GM20431 (cell line): ENCODE measurements at regions not wholly inside any gene's neighbourhood (a gene's known extent, or its start where the extent isn't known, plus 50 kb on each side); places are given as distances from the start of the nearest gene placed in this dataset.
"Not testable (repeated sequence)": the region's sequence is repeated elsewhere in the genome, so short reads cannot be mapped to it uniquely, and the experiment has no call there.

Experiments
- in situ Hi-C: fragments of 300-500 bp; cut with MseI, MboI; formaldehyde crosslinking; loops from one replicate; pipeline ENCODE4 v1.15.0; 2020; ENCODE audit warnings: low sequenced_read_pairs; ENCODE audit not compliant: unreplicated experiment

DNA sequence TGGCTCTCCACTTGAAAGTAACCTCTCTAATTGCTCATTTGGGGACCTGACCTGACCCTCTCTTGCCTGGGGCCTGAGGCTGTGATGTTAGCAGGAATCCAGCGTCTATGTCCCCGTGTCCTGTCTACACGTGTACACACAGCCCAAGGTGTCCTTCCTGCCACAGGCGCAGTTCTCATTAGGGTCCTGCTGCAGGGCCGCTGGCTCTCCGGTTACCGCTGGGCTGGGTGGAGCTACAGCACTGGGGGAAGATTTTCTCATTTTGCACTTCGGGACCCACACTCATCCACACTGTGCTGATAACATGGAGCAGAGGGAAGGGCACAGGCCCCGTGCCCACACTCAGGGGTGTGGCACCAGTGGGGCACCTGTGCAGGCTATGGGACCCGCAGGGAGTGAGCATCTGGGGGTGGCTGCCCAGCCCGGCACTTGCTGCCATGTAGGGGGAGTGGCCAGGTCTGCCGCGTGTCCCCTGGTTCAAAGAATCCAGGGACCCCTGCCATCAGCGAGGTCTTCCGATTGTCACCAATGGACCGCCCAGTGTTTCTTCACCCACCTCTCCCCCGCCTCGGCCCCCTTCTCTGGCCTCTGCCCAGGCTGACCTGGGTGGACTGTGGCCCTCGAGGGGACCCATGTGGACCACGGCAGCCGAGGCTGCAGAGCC is 98.7 kb upstream of the SFSWAP start:
- in situ Hi-C loops, result no loop called here

DNA sequence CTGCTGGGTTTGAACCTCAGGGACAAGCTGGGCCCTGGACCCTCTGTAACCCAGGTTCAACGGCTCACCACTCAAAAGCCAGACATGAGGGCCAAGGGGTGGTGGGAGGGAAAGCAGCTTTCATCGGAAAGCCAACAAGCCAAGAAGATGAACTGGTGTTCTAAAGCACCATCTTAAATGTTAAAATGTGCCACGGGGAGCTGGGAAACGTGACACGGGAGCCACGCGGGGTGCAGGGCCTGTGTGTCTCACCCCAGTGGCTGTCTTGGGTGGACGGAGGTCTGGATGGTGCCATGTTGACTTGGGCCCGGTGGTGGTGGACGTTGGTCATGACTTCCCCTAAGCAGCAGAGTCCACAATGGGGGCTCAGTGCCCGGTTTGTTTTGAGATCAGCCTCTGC is 97.7 kb upstream of the SFSWAP start:
- in situ Hi-C loops, result no loop called here

DNA sequence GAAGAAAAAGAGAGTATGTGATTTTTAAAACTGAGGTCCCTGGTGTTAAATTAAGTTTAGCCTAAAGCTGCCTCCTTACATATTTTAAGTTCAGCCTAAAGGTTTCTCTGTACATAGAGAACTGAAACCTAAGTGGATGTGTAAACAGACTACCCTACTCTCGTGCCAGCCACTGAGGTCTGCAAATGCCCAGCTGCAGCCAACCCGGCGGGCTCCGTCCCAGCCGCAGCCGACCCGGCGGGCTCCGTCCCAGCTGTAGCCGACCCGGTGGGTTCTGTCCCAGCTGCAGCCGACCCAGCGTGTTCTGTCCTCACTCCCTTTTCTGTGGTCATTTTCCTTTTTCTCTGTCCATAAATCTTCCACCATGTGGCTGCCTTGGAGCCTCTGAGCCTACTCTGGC is 97.2 kb upstream of the SFSWAP start:
- in situ Hi-C loops, result no loop called here

DNA sequence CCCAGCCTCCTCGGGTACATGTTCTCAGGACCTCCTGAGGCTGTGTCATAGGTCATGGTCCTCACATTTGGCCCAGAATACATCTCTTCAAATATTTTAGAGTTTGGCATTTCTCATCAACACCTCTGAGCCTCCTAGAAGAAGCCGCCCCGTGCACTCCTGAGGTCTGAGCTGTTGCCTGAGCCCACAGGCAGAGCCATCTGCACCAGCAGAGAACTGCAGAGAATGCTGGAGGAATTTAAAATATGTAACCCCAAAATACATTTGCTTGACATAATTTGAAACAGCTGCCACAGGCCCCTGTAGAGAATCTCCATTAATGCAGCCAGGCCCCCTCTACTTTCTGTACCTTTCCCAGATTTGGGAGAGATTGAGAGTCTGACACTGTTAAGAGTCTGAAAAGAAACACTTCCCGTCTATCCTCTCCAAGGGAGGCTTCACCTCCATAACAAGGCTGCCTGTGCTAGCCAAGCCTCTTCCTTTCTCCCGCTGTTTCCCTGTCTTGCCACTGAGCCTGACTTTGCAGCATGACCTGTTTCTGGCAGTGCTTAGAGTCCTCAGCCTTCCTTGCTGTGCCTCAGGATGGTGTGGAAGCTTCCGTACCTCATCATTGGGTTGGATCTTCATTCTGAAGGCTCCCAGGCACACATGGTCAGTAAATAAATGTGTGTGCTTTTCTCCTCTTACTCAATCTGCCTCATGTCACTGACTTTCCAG is 95.4 kb upstream of the SFSWAP start:
- in situ Hi-C loops, result no loop called here

DNA sequence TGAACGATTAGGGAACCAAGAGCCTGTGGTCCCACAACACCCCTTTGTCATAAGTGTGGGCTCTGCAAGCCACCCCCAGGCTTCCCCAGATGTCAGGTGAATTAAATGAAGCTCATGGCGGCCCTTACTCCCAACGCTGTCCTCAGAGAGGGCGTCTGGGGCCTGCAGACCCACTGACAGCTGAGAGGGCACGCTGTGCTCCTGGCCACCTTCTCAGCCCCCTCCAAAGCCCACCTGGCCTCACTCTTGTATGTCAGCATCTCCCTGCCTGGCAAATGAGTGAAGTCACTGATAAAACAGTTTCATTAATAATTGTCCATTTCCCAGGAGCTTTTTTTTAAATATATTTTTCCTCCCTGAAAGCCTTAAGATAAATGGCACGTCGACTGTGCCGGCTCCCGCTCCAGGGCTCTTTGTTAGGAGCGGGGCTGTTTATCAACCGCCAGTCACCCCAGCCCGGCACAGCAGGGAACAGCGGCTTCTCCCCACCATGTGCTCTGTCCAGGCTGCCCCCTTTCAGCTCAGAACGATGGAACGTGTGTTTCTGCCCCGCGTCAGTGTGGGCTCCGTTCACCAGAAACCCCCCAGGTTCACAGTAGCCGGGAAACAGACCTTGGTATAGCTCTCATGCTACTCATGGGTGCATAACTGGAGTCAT is 94.7 kb upstream of the SFSWAP start:
- in situ Hi-C loops, result no loop called here

DNA sequence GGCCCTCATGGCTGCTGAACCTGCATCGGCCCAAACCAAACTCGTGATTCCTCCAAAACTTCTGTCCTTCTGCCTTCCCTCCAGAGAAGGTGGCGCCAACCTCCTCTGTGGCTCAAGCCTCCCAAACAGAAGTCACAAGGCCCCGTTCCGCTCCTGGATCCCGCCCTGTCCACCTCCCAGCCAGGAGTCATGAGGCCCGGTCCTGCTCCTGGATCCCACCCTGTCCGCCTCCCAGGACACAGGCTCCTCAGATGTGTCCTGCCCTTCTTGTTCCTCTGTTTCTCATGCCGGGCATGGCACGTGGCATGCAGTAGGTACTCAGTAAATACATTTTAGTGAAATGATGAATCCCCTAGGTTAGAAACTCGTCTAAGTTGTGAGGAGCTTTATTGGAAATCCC is 94.2 kb upstream of the SFSWAP start:
- in situ Hi-C loops, result no loop called here

DNA sequence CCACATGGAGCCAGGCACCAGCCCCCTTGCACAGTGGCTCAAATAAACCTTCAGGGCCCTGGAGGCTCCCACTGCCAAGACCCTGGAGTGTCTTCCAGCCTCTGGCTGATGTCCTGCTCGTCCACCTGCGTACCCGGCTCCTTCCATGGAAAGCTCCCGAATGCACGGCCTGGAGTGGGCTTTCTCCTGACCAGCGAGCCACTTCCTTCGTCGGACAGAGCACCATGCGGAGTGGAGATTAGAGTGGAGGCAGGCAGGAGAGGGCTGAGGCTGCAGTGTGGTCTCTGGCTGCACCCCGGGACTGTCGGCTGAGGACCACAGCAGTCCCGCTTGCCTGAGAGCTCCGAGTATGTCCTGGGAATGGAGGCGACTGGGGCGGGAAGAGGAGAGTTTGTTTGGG is 93.7 kb upstream of the SFSWAP start:
- in situ Hi-C loops, result no loop called here

DNA sequence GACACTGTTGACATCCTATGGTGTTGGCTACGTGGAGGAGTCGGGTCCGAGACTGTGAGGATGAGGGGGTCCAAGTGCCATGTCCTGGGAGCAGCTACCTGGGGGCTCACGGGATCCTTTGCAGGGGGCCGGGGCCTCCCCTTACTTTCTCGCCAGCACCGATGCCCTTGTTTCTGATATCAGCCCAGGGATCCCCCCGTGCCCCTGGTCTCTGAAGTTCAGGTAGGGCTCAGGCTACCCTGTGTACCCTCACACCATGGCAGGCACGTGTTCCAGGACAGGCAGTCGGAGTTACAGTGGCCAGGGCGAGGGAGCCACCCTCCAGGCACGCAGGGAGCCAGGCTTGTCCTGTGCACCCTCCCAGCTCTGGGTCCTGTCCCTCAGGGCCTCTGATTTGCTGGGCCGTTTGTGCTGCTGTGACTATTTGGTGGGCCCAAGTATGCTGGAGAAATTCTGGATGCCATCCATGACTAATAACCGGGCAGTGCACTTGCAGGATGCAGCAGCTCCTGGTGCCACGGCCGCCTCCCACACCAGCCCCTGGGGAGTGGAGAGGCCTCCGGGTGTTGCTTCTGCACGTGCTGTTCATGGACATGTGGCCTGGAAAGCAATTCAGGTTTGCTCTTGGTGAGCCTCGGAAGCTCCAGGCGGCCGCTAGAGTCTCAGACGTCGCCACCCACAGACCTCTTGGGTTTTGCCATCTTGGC is 93.1 kb upstream of the SFSWAP start:
- in situ Hi-C loops, result no loop called here

DNA sequence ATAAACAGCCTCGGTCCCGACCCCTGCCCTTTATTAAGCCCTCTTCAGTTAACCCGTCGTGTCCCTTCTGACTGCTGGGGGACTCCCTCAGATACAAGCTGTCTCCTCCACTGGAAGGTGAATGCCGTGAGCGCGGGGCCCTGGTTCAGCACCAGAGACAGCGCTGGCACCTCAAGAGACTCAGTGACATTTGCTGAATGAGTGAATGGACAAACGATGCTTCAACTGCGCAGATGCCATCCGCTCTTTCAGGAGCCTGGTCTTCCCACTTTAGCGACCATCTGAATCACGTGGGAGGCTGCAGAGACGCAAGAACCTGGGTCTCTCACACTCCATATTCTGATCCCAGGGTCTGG is 92.6 kb upstream of the SFSWAP start:
- in situ Hi-C loops, result no loop called here

DNA sequence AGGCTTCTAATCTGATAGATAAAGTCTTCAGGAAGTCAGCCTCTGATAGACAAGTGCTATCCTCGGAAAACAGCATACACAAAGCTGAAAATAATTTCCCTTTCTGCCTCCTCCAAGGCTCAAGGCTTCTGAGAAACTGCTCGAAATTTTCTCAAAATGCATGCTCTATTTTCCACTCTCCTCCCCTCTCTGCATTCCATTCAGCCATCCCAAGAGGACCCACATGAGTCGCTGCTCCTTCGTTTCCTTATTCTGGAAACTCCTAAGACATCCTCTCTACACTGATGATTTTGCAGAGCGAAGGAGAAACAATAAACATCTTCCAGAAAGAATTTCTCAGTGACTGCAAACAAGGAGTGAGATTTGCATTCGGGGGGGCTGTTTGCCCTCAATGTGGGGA is 92.2 kb upstream of the SFSWAP start:
- in situ Hi-C loops, result no loop called here

DNA sequence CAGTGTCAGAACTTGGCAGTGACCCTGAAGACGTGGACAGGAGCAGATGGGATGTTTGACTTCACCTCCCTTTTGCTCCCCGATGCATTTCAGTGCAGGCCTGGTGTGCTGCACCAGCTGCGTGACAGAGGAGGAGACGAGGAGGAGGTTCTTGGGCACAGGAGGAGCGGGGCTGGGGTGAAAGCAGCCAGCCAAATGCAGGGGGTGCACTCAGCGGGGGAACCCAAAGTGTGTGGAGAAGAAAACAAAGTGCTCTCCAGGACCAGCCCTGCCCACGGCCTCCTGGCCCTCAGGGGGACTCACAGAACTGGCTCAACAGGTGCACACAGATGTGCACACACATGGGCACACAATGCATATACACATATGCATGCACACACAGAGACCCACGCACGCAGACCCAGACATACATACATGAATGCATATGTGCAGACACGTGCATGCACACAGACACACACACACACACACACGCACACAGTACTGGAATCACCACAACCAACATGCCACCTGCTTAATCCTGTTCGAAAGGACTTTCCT is 91.7 kb upstream of the SFSWAP start:
- in situ Hi-C loops, result no loop called here

DNA sequence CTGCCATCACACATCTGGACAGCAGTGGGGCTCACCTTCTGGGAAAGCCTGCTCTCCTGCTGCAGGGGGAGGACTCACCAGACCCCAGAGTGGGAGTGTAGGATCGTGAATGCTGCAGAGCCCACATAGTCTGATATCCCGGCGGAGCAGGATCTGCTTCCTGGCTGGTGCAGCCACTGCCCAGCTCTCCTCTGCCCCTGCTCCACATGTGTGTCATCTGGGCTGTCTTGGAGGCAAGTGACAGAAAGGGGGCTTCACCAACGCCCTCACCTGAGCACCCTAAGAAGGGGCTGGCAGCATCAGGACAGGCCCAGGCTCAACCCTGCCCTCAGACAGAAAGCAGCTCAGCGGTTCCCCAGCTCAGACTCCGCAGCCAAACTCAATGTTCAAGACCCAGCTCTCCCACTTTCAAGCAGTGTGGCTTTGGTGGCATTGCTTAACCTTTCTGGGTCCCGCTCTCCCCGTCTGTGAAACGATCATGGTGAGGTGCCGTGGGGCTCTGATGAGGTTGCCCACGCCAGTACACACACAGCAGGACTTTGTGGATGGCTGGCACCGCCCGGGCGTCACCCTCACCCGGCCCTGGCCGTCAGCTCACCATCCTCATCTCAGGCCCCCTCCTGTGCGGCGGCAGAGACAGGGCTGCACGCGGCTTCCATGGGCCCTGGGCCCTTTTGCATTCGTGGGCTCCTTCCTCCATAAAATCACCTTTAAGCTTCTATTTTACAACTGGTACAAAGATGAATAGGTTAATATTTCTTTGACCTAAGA is 91.0 kb upstream of the SFSWAP start:
- in situ Hi-C loops, result no loop called here

DNA sequence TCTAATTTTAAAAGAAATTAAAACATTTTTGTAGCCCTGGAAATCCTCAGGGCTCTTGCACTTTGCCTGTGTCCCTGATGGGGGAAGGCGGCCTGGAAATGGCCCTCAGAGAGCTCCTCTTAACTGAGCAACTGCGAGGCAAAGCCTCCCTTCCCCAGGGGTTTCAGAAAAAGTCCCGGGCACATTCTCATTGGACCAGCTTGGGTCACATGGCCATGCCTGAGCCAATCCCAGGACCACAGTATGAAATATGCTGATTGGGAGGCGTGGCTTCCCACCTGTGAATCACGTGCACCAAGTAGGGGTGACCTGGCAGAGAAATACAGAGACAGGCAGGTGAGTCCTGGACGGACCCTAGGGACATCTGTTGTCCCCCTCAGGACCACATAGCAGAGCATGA is 90.4 kb upstream of the SFSWAP start:
- in situ Hi-C loops, result no loop called here

DNA sequence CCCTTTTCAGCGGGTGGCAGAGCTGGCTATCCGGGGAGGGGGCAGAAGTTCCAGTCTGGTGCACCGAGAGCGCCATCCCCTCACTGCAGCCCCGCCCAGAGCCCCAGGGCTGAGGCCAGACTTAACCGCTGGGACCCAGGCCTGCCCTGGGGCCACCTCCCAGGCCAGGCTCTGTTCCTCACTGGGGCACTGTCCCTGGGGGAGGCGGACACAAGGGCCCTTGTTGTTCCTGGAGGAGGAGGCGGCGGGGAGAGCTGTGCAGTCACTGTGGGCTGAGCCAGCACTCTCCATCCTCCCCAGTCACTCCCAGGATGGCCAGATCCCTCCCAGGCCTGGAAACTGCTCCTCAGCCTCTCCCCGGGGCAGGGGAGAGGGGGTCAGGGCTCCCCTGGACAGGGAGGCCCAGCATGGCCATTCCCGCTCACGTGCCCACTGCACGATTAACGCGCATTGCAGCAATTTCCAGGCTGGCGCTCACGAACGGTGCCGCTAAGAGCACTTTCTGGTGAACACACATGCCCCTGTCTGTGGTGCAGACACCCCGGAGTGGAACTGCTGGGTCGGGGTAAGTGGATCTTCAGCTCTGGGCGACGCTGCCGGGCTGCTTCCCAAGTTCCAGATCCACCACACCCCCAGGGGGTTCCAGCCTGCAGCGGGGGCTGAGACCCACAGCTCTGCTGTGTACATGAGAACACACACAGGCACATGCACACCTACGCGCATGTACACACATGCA is 89.8 kb upstream of the SFSWAP start:
- in situ Hi-C loops, result no loop called here

DNA sequence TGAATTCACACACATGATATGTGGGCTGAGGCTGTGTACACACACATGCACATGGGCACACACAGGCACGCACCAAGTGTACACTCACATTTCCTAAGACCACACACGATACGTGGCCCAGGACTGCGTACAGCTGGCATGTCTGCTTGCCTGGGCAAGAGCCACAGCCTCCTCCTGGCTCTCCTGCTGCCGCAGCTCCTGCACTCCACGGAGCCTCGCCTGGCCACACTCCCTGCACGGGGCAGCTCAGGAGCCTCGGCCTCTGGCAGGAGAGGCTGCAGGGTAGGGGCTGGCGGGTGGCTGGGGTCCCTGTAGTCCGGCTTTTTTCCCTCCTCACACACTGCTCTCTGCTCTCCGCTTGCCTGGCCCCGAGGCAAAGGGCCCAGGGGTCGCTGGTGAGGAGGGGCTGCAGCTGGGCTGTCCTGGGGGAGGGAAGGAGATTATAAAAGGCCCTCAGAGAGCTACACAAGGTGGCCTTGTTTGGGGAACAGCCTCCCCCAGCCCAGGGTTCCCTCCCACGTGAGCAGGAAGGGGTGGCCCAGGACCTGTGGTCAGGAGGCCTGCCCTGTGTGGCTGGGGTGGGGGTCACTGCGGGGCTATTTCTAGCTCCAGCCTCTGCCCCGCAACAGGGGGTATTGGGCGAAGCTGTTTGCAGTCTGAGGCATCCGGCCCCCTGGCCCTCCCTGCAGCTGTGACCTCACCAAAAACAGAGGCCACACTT is 89.0 kb upstream of the SFSWAP start:
- in situ Hi-C loops, result no loop called here

DNA sequence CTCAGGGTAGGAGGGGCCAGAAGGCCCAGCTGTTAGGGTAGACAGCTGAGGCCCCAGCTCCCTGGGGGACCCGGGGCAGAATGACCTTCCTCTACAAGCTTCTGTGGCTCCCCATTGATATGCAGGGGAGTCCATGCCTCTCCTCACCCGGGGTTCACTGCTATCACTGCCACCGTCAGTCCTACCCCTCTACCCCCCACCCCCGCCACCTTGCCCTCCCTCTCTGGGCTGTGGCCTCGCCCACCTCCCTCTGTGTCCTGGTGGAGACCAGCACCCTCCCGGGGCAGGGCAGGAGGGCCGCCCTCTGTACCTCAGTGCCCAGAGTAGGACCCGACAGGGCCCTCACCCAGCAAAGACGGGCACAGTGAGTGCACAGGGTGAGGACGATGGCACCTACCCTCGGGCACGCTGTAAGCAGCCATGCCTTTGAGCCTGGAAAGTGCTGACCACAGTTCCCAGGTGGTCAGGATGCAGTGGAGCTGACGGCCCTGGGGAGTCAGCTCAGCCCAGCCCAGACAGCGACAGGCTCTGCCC is 88.4 kb upstream of the SFSWAP start:
- in situ Hi-C loops, result no loop called here

DNA sequence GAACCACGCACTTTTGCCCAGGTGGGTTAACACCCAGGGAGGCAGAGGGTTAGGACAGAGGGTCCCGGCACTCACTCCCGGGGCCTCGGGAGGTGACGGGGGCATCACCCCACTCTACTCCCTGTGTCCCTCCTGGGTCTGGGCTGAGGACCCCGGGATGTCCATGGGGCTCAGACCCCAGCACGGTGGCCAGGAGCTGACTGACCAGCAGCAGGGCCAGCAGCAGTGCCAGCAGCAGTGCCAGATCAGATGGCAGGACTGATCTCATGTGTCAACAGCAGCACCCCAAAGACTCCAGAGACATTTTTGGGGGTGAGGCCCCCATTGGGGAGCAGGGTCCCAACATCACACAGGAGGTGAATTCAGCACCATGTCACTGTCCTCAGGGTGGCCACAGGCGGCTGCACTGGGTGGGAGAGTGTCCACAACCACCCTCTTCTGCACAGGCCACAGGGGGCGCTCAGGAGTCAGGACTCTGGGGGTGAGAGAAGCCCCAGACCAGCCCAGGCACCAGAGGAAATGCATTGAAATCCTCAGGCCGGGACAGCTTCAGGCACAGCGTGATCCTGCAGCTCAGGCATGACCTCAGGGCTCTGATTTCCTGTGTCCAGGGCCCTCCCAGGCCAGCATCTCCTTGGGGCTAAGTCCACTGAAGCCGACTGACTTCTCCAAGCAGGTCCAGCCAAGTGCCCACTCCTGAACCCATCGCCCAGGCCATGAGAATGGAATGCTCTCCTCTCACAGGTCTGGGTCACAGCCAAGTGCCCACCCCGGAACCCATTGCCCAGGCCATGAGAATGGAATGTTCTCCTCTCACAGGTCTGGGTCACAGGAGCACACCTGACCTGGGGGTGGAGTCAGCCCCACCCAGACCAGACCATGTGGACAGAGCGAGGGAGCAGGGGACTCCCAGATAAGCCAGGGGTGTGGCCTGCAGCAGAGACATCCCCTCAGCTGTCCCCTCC is 87.2 kb upstream of the SFSWAP start:
- in situ Hi-C loops, result not testable (repeated sequence)
